CD4-positive, alpha-beta memory T cell (primary cell): ENCODE measurements at regions not wholly inside any gene's neighbourhood (a gene's known extent, or its start where the extent isn't known, plus 50 kb on each side); places are given as distances from the start of the nearest gene placed in this dataset.

Source experiments
- CTCF ChIA-PET: fragments of 350-600 bp; sonication (Branson Sonifier 250); formaldehyde crosslinking; loops from one replicate; lab custom pipeline; 2021; ENCODE audit warnings: inconsistent platforms; ENCODE audit not compliant: partially characterized antibody; lab: Charles Lee
- POLR2A ChIA-PET: fragments of 350-600 bp; sonication (Branson Sonifier 250); formaldehyde crosslinking; loops from one replicate; lab custom pipeline; 2021; ENCODE audit not compliant: partially characterized antibody; lab: Charles Lee
- DNase-seq, 5 donors: peaks; one replicate each; pipeline versions ENCODE4 v3.0.0 to v3.0.0-alpha.2; 2020 to 2022; ENCODE audit warnings: mixed read lengths in 1 of 5
- H3K27ac ChIP-seq: one replicate; pipeline ENCODE4 v1.7.0; 2013; ENCODE audit warnings: low read depth, low read length
- H3K27me3 ChIP-seq: 2 replicates; pipeline ENCODE4 v1.7.0; 2013; ENCODE audit warnings: mild to moderate bottlenecking, low read length, moderate library complexity; ENCODE audit not compliant: insufficient read depth
- H3K36me3 ChIP-seq: 2 replicates; pipeline ENCODE4 v1.7.0; 2013; ENCODE audit warnings: mild to moderate bottlenecking, low read length, moderate library complexity; ENCODE audit not compliant: insufficient read depth
- H3K4me1 ChIP-seq: 2 replicates; pipeline ENCODE4 v1.7.0; 2013; ENCODE audit warnings: mild to moderate bottlenecking, low read length, moderate library complexity; ENCODE audit not compliant: insufficient read depth
- H3K4me3 ChIP-seq, 2 donors: one replicate each; pipeline ENCODE4 v1.7.0; 2013; ENCODE audit warnings: low read length in 2 of 2, mild to moderate bottlenecking in 1 of 2
- H3K9me3 ChIP-seq, 2 donors: one replicate each; pipeline ENCODE4 v1.7.0; 2013; ENCODE audit warnings: low read length in 2 of 2, control low read depth in 1 of 2; ENCODE audit not compliant: control insufficient read depth in 1 of 2
- H3K27ac Mint-ChIP-seq, 7 donors: one replicate each; pipeline ENCODE4 v1.8.0; 2020 to 2021; ENCODE audit warnings: mixed read lengths in 7 of 7, mild to moderate bottlenecking in 6 of 7, inconsistent platforms in 3 of 7, moderate library complexity in 3 of 7
- H3K27me3 Mint-ChIP-seq, 2 donors: one replicate each; pipeline ENCODE4 v1.8.0; 2020 to 2021; ENCODE audit warnings: mixed read lengths in 2 of 2
- H3K36me3 Mint-ChIP-seq, 2 donors: one replicate each; pipeline ENCODE4 v1.8.0; 2020 to 2021; ENCODE audit warnings: mixed read lengths in 2 of 2, inconsistent platforms in 1 of 2, mild to moderate bottlenecking in 1 of 2
- H3K4me1 Mint-ChIP-seq, 4 donors: one replicate each; pipeline ENCODE4 v1.8.0; 2020 to 2021; ENCODE audit warnings: mixed read lengths in 4 of 4, mild to moderate bottlenecking in 1 of 4
- H3K4me3 Mint-ChIP-seq, 8 donors: one replicate each; pipeline ENCODE4 v1.8.0; 2020 to 2021; ENCODE audit warnings: mixed read lengths in 8 of 8, mild to moderate bottlenecking in 7 of 8, moderate library complexity in 6 of 8, inconsistent platforms in 3 of 8
- H3K9me3 Mint-ChIP-seq, 8 donors: one replicate each; pipeline ENCODE4 v1.8.0; 2020 to 2021; ENCODE audit warnings: mixed read lengths in 8 of 8, mild to moderate bottlenecking in 5 of 8, inconsistent platforms in 3 of 8, moderate library complexity in 1 of 8
- intact Hi-C: fragments of 100-400 bp; cut with micrococcal nuclease; formaldehyde crosslinking; loops from one replicate; pipeline ENCODE4 v1.15.1; 2023

- intact Hi-C loops, result no loop called here
- no peaks in the 10 kb centered on the region for H3K36me3 ChIP-seq
- H3K4me3 Mint-ChIP-seq, result no peak overlapping the region
- H3K4me1 Mint-ChIP-seq, result no peaks in the 10 kb centered on the region
- H3K9me3 ChIP-seq, result no peaks in the 10 kb centered on the region
- no peaks in the 10 kb centered on the region for H3K36me3 Mint-ChIP-seq
- ChIA-PET CTCF (no interaction called here), POLR2A (no interaction called here)
- H3K27me3 Mint-ChIP-seq, result peaks cover 0 to 8% of the 10 kb centered on the region in 2 donors
- peaks cover 0 to 5% (median 2%) of the 10 kb centered on the region in 8 donors for H3K9me3 Mint-ChIP-seq
- H3K27ac Mint-ChIP-seq, result no peak overlapping the region
- no peak overlapping the region for H3K27ac ChIP-seq
- H3K4me1 ChIP-seq, result no peaks in the 10 kb centered on the region
- DNase-seq, result no peak
- no peaks in the 10 kb centered on the region for H3K27me3 ChIP-seq
- no peak overlapping the region for H3K4me3 ChIP-seq
These were observed 85.9 kb upstream of the UGT8 start for GRCh38 chr4:114512595-114513295.

DNA sequence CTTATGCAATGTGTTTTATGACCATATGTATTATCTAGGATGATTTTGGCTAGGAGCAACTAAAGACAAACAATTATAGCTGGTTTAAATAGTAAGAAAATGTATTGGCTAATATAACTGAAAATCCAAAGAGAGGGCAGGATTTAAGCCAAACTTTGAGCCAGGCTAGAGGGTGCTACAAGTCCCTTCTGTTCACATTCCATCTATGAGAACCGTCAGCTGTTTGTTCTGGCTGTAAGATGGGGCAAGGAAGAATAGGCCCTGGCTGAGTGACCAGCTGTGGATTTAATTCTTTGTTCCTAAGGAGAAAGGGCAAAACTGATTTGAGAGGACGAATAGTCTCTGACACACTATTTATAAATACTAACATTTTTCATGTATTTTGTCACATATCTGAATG lies 79.2 kb upstream of the UGT8 start:
- no peaks in the 10 kb centered on the region for H3K27me3 ChIP-seq
- no peaks in the 10 kb centered on the region for H3K36me3 ChIP-seq
- POLR2A ChIA-PET, result no interaction called here
- peaks cover 0 to 2% of the 10 kb centered on the region in 2 donors for H3K27me3 Mint-ChIP-seq
- no peaks in the 10 kb centered on the region for H3K4me1 Mint-ChIP-seq
- no peaks in the 10 kb centered on the region for H3K9me3 ChIP-seq
- no peak overlapping the region for H3K4me3 Mint-ChIP-seq
- no peak overlapping the region for H3K27ac ChIP-seq
- DNase-seq, result no peak
- H3K27ac Mint-ChIP-seq, result no peak overlapping the region
- H3K4me1 ChIP-seq, result no peaks in the 10 kb centered on the region
- CTCF ChIA-PET, result no interaction called here
- H3K9me3 Mint-ChIP-seq, result peaks cover 0 to 12% (median 5%) of the 10 kb centered on the region in 8 donors
- H3K36me3 Mint-ChIP-seq, result no peaks in the 10 kb centered on the region
- intact Hi-C loops, result no loop called here
- no peak overlapping the region for H3K4me3 ChIP-seq

- ChIA-PET CTCF (no interaction called here), POLR2A (no interaction called here)
- no peak overlapping the region for H3K4me3 Mint-ChIP-seq
These were observed 71.4 kb upstream of the UGT8 start for GRCh38 chr4:114527170-114527569.

DNA sequence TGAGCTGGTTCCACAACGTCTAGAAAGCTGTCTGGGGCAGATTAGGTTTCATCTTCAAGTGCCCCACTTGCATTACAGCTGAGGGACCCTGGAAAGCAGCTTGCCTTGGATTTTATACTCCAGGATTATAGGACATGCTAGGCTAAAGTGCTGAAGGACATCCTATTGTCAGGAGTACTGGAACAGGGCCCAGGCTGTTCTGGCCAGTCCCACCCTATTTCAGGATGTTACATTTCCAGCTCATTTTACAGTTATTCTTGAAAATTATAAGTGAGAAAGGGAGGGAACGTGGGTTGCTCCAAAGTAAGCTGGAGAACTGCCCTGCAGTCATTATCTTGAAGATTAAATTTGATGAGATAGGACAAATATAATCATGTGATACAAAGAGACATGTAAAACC lies 71.0 kb upstream of the UGT8 start:
- no peaks in the 10 kb centered on the region for H3K27me3 ChIP-seq
- Mint-ChIP-seq H3K4me1 (no peaks in the 10 kb centered on the region), H3K9me3 (peaks cover 0 to 15% (median 4%) of the 10 kb centered on the region in 8 donors), H3K36me3 (no peaks in the 10 kb centered on the region), H3K27ac (no peak overlapping the region), H3K27me3 (peaks cover 0 to 4% of the 10 kb centered on the region in 2 donors), H3K4me3 (no peak overlapping the region)
- no peak for DNase-seq
- ChIA-PET CTCF (no interaction called here), POLR2A (no interaction called here)
- no peak overlapping the region for H3K4me3 ChIP-seq
- H3K36me3 ChIP-seq, result no peaks in the 10 kb centered on the region
- intact Hi-C loops, result no loop called here
- H3K4me1 ChIP-seq, result no peaks in the 10 kb centered on the region
- H3K27ac ChIP-seq, result no peak overlapping the region
- no peaks in the 10 kb centered on the region for H3K9me3 ChIP-seq

More at GRCh38 chr4:114527170-114527569, 71.4 kb upstream of the UGT8 start:
- H3K9me3 Mint-ChIP-seq, result peaks cover 0 to 15% (median 4%) of the 10 kb centered on the region in 8 donors
- peaks cover 0 to 4% of the 10 kb centered on the region in 2 donors for H3K27me3 Mint-ChIP-seq
- H3K4me1 Mint-ChIP-seq, result no peaks in the 10 kb centered on the region
- Histone ChIP-seq H3K9me3 (no peaks in the 10 kb centered on the region), H3K36me3 (no peaks in the 10 kb centered on the region), H3K4me3 (no peak overlapping the region), H3K4me1 (no peaks in the 10 kb centered on the region), H3K27ac (no peak overlapping the region), H3K27me3 (no peaks in the 10 kb centered on the region)
- no peak overlapping the region for H3K27ac Mint-ChIP-seq
- no peak for DNase-seq
- H3K36me3 Mint-ChIP-seq, result no peaks in the 10 kb centered on the region
- intact Hi-C loops, result no loop called here

DNA sequence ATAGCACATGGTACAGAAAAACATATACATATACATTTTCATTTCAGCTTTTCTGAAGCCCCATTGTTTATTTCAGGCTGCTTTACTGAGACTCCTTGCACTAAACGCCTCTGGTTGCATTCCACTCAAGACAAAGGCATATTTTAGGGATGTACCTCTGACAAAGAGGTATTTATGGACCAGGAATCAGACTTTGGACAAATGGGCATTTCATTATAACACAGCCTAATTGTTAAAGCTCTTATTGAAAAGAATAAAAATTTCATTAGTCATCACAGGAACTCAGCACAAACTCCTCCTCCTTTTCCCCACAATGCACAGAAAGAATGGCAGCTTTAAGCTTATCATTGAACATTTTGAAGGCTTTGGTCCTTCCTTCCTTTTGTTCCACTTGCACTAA lies 62.9 kb upstream of the UGT8 start:
- CTCF ChIA-PET, result no interaction called here
- Mint-ChIP-seq H3K9me3 (peaks cover 0 to under 1% (median 0%) of the 10 kb centered on the region in 8 donors), H3K4me1 (no peaks in the 10 kb centered on the region), H3K36me3 (no peaks in the 10 kb centered on the region), H3K27ac (no peak overlapping the region), H3K4me3 (no peak overlapping the region), H3K27me3 (peaks cover 0 to 1% of the 10 kb centered on the region in 2 donors)
- Histone ChIP-seq H3K36me3 (no peaks in the 10 kb centered on the region), H3K4me1 (no peaks in the 10 kb centered on the region), H3K4me3 (no peak overlapping the region), H3K27me3 (no peaks in the 10 kb centered on the region), H3K27ac (no peak overlapping the region), H3K9me3 (no peaks in the 10 kb centered on the region)
- intact Hi-C loops, result no loop called here
- no peak for DNase-seq
- POLR2A ChIA-PET, result no interaction called here

GRCh38 chr4:114537352-114537751 lies 61.3 kb upstream of the UGT8 start:
- Mint-ChIP-seq H3K27ac (no peak overlapping the region), H3K36me3 (no peaks in the 10 kb centered on the region), H3K9me3 (no peaks in the 10 kb centered on the region), H3K27me3 (peaks cover 0 to 1% of the 10 kb centered on the region in 2 donors), H3K4me1 (no peaks in the 10 kb centered on the region), H3K4me3 (no peak overlapping the region)
- Histone ChIP-seq H3K9me3 (no peaks in the 10 kb centered on the region), H3K36me3 (no peaks in the 10 kb centered on the region), H3K27me3 (no peaks in the 10 kb centered on the region), H3K4me1 (no peaks in the 10 kb centered on the region), H3K4me3 (no peak overlapping the region), H3K27ac (no peak overlapping the region)
- CTCF ChIA-PET, result no interaction called here
- POLR2A ChIA-PET, result no interaction called here
- intact Hi-C loops, result no loop called here
- DNase-seq, result no peak

DNA sequence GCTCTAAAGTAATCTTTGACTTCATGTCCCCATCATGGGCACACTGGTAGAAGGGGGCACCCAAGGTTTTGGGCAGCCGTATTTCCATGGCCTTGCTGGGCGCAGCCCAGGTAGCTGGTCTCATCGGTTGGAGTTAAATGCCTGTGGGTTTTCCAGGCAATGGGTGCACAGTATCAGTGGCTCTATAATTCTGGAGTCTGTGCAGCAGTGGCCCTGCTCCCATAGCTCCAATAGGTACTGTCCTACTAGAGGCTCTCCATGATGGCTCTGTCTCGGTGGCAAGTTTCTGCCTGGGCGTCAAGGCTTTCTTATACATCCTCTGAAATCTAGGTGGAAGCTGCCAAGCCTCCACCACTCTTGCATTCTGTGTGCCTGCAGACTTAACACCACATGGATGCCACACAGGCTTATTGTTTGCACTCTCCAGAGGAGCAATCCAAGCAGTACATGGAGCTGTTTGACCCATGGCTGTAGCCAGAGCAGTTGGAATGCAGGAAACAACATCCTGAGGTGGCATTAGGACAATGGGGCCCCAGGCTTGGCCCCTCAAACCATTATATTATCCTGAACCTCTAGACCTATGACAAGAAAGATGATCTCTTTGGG lies 60.5 kb upstream of the UGT8 start:
- H3K9me3 Mint-ChIP-seq, result no peaks in the 10 kb centered on the region

More for the DNA sequence above, 60.5 kb upstream of the UGT8 start:
- Mint-ChIP-seq H3K4me3 (no peak overlapping the region), H3K36me3 (no peaks in the 10 kb centered on the region), H3K27me3 (peaks cover 0 to 1% of the 10 kb centered on the region in 2 donors), H3K4me1 (no peaks in the 10 kb centered on the region), H3K27ac (no peak overlapping the region)
- Histone ChIP-seq H3K27me3 (no peaks in the 10 kb centered on the region), H3K36me3 (no peaks in the 10 kb centered on the region), H3K4me1 (no peaks in the 10 kb centered on the region), H3K9me3 (no peaks in the 10 kb centered on the region), H3K4me3 (no peak overlapping the region), H3K27ac (no peak overlapping the region)
- ChIA-PET CTCF (no interaction called here), POLR2A (no interaction called here)
- intact Hi-C loops, result no loop called here
- no peak for DNase-seq
